H4 (cell line): ENCODE measurements at regions not wholly inside any gene's neighbourhood (a gene's known extent, or its start where the extent isn't known, plus 50 kb on each side); places are given as distances from the start of the nearest gene placed in this dataset.
"Not testable (repeated sequence)": the region's sequence is repeated elsewhere in the genome, so short reads cannot be mapped to it uniquely, and the experiment has no call there.

ENCODE experiments used
- DNase-seq: peaks from one replicate; pipeline ENCODE4 v3.0.0-alpha.2; 2015; ENCODE audit warnings: low spot score

DNA sequence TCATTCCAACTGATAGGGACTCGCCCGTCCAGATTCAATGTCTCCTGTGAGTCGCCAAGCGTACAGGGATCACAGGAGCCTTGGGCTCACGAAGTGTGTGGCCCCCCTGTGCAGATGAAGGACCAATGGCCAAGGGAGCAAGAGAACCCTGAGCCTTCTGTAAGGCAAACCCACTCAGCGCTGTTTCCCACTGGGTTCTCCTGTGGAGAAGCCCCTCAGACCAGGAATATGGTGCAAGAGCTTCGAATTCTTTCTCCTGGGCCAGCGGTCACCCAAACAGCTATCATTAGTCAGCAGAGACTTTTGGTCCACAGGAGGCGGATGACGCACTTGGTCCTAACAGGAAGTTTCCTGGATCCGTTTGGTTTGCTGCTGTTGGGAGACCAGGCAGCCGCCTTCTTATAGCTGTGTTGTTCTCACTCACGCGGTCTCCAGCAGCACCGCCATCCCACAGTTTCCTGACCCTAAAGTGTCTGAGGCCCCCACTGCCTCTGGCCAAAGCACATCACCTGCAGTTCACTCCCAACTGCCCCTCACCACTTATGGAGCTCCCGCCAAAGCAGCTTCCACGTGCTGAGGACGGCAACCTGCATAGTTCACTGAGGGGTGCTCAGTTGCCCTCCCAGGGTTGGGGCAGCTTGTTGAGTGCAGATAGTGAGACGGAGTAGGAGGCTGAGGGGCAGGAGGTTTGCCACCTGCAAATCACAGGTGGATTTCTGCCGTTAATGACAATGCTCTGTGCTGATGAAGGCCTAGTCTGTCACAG, 268.6 kb downstream of the ERMARD start:
- no peak for DNase-seq

DNA sequence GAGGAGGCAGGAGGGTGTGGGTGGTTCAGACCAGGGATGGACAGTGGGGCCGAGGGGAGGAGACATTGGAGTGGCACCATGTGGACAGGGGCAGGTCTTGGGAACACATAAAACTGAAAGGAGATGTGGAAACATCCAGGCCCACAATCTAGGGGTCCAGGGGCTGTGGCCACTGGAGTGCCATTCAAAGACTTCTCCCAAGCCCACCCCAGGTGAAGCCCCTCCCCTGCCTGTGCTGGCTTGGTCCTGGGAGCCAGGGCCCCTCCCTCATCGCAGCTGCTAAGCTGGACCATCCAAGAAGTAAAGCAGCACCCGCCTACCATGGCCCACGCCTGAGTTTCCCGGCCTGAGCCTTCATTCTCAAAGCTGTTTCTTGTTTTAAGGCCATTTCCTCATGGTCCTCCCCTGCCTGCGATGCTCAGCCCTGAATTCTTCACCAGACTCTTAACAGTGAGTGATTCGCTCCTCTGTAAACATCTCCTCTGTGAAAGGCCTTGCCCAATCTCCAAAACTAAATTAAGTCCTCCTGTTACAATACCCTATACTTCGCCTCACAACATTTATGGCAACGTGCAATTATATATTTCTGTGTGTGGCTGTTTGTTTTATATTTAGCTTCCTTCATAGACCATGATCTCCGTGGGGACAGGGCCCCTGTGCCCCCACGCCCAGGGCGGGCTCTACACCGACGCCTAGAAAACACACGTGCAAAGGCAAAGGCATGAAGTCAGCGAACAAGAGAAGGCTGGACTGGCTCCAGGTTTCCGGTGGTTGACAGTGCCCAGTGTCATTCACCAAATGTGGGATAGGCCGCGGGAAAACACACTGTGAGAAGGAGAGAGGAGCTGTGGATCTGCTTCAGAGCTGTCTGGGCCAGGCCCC, 267.8 kb downstream of the ERMARD start:
- no peak for DNase-seq

DNA sequence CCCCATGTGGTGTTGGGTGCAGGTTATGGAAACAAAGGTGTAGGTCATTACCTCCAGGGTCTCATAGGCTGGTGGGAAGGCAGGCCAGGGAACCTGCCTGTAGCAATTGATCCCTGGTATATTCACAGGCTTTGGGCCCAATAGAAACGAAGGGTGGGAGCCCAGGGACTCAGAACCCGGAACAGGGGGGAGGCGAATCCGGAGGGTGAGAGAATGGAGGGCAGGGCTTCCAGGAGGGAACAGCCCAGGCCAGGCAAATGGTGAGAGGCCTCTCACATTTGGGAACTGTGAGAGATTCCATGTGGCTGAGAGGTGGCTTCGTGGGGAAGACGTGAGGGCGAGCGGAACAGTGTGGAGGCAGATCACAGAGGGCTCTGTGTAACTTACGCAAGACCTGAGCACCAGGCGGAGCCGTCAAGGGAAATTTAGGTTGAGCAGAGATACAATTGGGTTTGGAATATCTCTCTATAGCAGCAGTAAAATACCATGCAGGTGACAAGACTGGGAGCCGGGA, 267.1 kb downstream of the ERMARD start:
- DNase-seq: no peak

DNA sequence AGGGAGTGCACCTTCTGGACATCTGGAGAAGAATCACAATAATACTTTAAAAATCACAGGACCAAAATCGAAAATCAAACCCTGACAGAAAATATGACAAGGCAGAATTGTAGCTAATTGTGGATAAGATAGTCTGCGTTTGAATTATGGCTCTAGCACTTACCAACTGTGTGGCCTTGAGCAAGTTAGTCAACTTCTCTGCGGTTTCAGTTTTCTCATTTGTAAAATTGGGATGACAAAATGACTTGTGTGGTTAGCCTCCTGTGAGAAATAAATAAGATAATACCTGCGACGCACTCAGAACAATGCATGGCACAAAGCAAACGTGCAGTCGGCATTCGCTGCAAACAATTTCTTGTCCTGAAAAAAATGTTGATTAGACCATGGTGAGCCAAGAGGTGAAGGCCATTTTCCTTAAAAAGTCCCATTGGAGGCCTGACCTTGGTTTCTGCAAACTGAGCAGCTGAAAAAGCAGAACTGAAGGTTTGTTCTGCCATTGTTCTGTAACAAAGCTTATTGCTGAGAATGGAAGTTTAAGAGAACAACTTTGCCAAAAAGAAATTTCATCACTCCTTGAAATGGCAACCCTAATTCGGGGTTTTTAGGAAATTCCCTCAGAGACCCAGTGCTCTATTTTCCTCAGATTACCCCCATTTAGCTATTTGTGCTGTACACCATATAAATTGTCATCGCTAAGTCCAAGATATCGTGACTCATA, 266.3 kb downstream of the ERMARD start:
- no peak for DNase-seq

- no peak for DNase-seq
Observed at GRCh38 chr6:170013815-170014214, 262.4 kb downstream of the ERMARD start.

GRCh38 chr6:170012037-170012330, 260.6 kb downstream of the ERMARD start:
- no peak for DNase-seq

DNA sequence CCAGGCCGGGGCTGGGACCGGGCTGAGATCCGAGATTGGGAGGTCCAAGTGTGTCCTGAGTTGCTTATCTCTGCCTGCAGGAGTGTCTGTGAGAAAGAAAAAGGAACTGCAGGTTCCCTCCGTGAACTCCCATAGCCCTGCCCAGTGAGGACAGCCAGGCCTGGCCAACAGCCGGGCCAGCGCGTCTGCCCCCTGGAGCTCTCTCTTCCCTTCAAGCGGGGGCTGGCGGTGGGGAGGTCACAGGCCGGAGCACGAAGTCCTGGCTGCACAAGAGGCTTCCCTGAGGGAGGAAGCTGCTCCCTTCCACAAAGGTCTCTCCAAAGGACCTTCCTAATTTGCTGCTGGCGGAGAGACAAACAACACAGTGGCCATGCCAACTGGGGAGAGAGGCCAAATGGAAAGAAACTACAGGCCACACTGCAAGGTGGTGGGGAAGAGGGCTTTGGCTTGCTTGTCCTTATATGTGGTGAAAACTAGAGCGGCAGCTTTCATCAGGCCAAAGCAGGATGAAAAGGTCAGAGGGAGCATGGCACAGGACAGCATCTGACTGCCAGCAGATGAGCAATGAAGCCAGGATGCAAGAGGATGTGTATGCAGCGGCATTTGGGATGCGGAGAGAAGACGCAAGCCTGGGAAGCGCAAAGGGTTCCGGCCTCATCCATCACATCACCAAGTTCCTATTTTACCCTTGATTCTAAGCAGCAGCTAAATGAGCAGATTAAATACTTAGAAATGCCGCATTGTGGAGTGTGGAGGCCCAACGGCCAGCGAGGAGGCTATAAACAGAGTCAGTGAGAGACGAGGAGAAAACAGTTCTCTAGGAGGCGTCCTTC, 260.0 kb downstream of the ERMARD start:
- no peak for DNase-seq

DNA sequence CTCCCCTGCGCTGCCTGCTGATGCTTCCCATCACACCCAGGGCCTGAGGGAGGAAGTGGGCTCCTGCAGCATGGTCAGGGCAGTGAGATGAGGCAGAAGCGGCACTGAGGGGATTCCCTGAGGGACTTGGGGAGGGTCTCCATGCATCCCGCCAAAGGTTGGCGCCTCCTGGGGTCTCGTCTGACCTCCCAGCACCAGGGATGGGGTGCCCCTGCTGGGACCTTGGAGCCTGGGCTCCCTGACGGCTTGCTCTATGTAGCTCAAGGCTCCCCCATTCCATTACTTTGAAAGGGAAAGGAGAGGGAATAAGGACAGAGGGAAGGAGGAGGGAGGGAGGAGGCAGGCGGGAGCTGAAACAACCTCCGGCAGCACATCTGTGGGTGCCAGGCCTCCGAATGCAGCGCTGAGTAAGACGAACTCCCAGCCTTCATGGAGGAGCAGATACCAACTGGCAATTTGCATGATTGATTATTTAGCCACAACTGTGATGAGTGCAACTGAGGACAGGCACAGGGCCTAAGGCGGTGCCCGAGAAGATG, 259.3 kb downstream of the ERMARD start:
- DNase-seq: no peak

GRCh38 chr6:170008294-170008785, 256.9 kb downstream of the ERMARD start:
- no peak for DNase-seq

DNA sequence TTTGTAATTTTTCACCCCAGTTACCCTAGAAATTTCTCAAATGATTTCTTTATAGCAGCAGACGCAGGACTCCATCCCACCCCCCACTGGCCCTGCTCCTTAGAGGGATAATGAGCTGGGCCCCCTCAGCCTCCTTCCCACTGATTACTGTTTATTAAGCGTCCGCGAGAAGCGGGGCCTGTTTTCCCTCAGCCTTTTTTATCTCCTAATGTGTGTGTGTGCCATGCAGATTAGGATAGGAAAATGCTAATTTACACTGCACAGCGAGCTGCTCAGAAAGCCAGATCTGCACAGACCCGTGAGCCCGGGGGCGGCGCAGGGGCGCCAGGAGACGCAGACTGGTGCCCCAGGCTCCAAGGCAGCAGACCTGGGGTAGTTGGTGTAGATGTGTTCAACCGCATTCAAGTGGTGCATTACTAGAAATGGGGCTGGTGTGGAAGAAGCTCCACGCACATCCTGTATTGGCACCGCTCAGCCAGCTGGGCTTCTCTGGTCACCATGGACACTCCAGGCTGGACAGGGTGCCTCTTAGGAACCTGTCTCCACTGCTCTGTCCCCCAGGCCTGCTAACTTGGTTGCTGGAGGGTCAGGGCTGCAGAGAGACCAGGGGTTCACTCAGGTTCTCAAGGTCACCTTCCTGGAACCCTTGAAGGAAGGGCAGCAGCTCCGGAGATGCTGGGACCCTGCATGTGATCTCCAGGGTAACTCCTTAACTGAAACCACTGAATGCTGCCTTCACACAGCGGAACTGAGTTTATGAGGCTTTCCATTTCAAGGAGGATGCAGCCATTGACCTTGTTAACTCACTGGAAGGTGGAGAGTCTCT, 256.3 kb downstream of the ERMARD start:
- DNase-seq: no peak

GRCh38 chr6:170006900-170007467, 255.6 kb downstream of the ERMARD start:
- no peak for DNase-seq

DNA sequence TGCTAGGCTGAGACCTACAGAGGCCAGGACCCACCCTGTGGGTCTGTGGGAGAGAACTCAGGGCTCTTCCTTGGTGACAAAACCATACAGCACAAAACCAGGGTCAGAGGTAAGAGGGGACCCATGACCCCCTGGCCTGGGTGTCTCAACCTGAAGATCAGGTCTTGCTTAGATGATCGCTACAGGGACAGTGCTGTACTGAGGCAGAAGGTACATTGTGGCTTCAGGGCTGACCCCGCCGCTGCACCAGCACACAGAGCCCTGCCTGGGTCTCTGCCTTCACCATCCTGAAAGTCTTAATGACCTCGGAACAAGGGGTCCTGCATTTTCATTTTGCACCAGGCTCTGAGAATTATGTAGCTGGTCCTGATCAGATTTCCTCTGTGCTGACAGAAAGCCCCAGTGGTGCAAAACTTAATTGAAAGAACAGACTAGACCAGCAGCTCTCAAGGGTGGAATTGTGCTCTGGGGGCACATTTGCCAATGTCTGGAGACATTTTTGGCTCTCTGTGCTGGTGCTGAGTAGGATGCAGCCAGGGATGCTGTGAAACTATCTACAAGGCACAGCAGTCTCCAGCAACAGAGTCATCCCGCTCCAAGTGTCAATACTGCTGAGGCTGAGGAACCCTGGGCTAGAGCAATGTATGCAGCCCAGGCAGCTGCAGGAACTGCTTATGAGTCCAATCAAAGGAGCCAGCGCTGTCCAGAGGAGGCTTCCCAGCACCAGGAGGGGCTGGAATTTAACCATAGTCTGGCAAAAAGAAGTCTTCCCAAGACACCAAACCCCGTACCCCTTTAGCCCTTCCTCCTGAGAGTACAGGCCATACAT, 254.9 kb downstream of the ERMARD start:
- DNase-seq: no peak

DNA sequence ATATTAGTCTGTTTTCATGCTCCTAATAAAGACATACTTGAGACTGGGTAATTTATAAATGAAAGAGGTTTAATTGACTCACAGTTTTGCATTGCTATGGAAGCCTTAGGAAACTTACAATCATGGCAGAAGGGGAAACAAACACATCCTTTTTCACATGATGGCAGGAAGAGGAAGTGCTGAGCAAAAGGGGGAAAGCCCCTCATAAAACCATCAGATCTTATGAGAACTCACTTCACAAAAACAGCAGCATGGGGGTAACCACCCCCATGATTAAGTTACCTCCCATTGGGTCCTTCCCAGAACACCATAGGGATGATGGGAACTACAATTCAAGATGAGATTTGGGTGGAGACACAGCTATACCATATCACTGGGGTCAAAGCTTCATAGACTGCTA, 254.2 kb downstream of the ERMARD start:
- DNase-seq: no peak

DNA sequence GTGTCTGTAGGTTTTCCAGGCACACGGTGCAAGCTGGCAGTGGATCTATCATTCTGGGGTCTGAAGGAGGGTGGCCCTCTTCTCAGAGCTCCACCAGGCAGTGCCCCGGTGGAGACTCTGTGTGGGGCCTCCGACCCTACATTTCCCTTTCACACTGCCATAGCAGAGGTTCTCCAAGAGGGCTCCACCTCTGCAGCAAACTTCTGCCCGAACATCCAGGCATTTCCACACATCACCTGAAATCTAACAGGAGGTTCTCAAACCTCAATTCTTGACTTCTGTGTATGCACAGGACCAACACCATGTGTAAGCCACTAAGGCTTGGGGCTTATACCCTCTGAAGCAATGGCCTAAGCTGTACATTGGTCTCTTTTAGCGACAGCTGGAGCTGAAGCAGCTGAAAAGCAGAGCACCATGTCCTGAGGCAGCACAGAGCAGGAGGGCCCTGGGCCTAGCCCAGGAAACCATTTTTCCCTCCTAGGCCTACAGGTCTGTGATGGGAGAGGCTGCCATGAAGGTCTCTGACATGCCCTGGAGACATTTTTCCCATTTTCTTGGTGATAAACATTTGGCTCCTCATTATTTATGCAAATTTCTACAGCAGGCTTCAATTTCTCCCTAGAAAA, 253.3 kb downstream of the ERMARD start:
- no peak for DNase-seq

DNA sequence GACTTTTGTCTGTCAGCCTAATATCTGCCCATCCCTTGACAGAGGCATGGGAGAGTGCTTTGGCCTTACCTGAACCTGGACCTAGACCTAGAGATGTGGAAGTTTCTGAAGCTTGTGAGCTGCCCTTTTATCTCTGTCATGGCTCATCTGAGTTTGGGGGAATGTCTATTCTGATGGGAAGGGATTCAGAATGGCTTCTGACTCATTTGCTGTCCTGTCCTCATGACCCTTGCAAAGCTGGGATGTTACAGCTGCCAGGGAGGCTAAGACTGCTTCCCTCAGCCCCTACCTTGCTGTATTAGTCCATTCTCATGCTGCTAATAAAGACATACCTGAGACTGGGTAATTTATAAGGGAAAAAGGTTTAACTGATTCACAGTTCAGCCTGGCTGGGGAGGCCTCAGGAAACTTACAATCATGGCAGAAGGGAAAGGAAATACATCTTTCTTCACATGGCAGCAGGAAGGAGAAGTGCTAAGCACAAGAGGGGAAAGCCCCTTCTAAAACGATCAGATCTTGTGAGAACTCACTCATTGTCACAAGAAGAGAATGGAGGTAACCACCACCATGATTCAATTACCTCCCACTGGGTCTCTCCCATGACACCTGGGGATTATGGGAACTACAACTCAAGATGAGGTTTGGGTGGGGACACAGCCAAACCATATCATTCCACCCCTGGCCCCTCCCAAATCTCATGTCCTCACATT, 252.2 kb downstream of the ERMARD start:
- DNase-seq: no peak

DNA sequence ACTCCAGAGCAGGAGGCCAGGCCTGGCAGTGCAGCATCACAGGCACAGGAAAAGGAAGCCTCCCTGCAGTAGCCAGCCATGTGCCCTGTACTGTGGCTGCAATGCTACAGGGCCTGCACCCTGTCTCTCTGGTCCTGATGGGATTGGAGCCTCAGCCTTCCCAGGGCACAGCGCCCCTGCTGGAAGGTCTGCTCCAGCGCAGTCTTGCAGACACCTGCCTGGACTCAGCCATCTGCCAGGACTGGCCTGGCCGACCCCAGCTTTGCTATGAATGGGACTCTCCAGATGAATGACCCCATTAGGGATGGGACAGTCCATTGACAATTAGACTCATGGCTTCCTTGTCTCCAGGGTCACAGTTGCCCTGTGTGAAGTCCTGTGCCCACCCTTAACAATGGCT, 251.6 kb downstream of the ERMARD start:
- DNase-seq: no peak

GRCh38 chr6:170001782-170002181, 250.4 kb downstream of the ERMARD start:
- not testable (repeated sequence) for DNase-seq
